GM12875 (cell line): ENCODE measurements at regions not wholly inside any gene's neighbourhood (a gene's known extent, or its start where the extent isn't known, plus 50 kb on each side); places are given as distances from the start of the nearest gene placed in this dataset.
"Not testable (repeated sequence)": the region's sequence is repeated elsewhere in the genome, so short reads cannot be mapped to it uniquely, and the experiment has no call there.

ENCODE experiments used
- H3K4me3 ChIP-seq: one replicate; pipeline ENCODE4 v1.5.1; 2011; ENCODE audit warnings: low read depth, low read length, control low read depth
- TF ChIP-seq, protein P1 (sequence below): IDR thresholded peaks from 2 replicates; pipeline ENCODE4 v1.5.1; 2011; ENCODE audit warnings: low read depth, mild to moderate bottlenecking, control low read depth, inconsistent platforms, low read length, moderate library complexity, borderline replicate concordance; ENCODE audit not compliant: insufficient read depth

DNA sequence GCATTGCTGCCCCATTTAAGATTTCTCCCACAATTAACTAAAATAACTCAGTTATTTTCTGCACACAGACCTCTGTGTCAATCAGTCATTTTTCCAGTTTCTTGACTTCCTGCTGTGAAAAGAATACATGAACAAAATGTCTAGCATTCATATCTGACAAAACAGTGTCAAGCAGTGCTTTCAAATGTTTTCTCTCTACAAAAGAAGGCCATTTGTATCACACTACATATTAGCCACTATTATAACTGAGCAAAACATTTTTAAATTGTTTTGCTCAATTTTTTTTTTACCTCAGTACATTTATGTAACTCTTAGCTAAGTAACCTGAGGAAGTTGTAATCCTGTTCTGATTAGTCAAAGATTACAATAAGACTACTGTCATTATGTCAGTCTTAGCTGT is 1498.5 kb upstream of the PRMT6 start:
- TF ChIP-seq, protein P1, sequence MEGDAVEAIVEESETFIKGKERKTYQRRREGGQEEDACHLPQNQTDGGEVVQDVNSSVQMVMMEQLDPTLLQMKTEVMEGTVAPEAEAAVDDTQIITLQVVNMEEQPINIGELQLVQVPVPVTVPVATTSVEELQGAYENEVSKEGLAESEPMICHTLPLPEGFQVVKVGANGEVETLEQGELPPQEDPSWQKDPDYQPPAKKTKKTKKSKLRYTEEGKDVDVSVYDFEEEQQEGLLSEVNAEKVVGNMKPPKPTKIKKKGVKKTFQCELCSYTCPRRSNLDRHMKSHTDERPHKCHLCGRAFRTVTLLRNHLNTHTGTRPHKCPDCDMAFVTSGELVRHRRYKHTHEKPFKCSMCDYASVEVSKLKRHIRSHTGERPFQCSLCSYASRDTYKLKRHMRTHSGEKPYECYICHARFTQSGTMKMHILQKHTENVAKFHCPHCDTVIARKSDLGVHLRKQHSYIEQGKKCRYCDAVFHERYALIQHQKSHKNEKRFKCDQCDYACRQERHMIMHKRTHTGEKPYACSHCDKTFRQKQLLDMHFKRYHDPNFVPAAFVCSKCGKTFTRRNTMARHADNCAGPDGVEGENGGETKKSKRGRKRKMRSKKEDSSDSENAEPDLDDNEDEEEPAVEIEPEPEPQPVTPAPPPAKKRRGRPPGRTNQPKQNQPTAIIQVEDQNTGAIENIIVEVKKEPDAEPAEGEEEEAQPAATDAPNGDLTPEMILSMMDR = no peak
- no peak overlapping the region for H3K4me3 ChIP-seq

DNA sequence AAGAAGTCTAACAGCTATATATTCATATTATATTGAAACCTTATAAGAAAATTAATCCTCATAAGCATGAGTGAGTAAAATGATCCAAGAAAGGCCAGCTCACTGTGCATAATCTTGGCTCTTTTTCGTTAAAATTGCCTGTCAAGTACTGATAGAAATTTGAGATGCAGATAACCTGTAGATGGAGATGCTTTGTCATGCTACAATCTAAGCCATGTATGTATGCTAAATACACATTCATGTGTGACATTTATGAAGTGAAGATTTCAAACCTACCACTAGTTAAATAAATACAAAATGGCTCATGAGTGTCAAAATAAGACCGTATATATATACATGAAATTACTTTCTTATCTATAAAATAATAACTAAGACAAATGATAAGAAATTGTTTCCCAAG is 1491.5 kb upstream of the PRMT6 start:
- H3K4me3 ChIP-seq = no peak overlapping the region
- TF ChIP-seq, protein P1 = no peak

DNA sequence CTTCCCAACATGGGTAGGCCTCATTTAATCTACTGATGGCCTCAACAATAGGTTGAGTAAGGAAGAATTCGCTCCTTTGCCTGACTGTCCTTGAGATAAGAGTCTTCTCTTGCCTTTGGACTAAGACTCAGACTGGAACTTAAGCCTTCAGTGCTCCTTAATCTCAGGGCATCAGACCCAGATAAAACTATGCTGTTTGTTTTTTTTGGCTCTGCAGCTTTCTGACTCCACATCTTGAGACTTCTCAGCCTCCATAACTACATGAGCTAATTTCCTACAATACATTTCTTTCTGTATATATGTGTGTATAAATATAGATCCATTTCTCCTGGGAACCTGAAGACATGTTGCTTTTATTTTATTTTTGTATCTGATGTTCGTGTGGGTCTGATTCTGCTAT is 1470.7 kb upstream of the PRMT6 start:
- TF ChIP-seq, protein P1 = no peak

DNA sequence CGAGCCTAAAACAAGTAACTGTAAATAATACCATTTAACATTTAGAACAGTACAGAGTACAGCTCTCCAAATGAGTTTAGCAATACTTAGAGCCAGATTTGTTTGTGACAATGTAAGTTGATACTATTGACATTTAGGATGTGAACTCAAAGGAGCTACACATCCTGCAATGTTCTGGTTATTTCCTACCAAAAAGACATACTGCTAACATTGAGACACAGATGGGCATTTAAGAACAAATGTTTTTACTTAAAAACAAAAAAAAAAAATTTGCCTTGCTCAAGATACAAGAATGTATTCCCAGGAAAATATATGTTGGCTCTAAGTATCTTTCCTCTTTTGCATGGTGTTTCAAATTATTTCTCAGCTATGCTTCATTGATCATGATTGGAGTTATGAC is 1464.8 kb upstream of the PRMT6 start:
- H3K4me3 ChIP-seq = no peak overlapping the region
- TF ChIP-seq, protein P1 = no peak

More for the DNA sequence above, 1470.7 kb upstream of the PRMT6 start:
- H3K4me3 ChIP-seq = no peak overlapping the region

DNA sequence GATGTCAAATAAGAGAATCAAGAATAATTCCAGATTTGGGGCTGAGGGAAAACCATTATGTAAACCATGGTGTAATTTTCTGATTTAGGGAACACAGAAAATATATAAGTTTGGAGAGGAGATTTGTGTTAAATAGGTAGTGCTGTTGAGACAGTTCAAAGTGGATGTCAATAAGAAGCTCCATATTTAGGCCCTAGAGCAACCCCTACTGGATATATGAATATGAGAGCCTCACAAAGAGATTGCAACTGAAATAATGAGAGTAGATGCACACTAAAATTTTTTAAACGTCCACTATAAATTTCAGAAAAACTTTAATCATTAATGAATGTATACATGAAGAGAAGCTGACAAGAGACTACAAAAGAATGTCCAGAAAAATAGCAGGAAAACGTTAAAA is 1447.8 kb upstream of the PRMT6 start:
- H3K4me3 ChIP-seq = no peak overlapping the region
- TF ChIP-seq, protein P1 = no peak

DNA sequence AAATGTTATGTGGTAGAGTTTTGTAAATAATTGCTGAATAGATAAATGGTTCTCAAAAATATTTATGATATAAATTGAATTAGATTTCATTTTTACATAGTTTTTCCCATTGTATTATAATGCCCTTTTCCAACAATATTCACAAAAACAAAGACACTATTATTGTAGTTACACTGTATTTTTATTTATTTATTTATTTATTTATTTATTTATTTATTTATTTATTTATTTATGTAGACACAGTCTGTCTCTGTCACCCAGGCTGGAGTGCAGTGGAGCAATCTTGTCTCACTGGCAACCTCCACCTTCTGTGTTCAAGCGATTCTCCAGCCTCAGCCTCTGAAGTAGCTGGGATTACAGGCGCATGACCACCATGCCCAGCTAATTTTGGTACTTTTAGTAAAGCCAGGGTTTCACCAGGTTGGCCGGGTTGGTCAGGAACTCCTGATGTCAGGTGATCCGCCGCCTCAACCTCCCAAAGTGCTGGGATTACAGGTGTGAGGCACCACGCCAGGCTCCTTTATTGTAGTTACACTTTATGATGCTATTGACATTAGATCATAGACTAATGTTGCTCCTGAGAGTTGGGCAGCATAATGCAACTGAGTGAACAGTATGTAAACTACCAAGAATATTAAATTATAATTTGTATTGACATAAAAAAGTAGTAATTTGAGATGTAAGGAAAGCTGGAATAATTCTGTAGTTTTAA is 1430.0 kb upstream of the PRMT6 start:
- no peak overlapping the region for H3K4me3 ChIP-seq
- TF ChIP-seq, protein P1 = no peak

DNA sequence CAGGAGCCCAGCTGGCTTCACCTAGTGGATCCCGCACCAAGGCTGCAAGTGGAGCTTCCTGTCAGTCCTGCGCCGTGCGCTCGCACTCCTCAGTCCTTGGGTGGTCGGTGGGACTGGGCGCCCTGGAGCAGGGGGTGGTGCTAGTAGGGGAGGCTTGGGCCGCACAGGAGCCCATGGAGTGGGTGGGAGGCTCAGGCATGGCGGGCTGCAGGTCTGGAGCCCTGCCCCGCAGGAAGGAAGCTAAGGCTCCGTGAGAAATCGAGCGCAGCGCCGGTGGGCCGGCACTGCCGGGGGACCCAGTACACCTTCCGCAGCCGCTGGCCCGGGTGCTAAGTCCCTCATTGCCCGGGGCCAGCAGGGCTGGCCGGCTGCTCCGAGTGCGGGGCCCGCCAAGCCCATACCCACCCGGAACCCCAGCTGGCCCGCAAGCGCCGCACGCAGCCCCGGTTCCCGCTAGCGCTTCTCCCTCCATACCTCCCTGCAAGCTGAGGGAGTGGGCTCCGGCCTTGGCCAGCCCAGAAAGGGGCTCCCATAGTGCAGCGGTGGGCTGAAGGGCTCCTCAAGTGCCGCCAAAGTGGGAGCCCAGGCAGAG is 1425.2 kb upstream of the PRMT6 start:
- H3K4me3 ChIP-seq = not testable (repeated sequence)
